ENCODE measurements at regions not wholly inside any gene's neighbourhood (a gene's known extent, or its start where the extent isn't known, plus 50 kb on each side); places are given as distances from the start of the nearest gene placed in this dataset.

DNA sequence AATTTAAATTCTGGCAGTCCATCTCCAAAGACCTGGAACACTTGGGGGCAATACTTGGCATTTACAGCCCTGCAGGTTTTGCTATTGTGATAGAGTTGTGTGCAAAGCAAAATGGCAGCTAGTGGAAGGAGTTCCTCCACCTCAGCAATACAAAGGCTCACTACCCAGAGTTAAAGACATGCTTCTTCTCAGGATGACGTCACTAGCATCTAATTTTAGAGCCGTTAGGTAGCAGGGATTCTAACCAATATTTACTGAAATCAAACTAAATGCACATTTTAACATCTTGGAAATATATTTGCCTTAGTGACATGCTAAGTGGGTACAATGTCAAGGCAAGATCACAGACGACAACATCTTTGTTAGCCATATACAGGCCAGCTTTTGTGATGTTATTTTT lies 261.6 kb downstream of the MAN2A1 start:
- TF ChIP-seq POLR2A (IDR thresholded peaks at IDR 0.05), result no peak
- TF ChIP-seq, protein P1, sequence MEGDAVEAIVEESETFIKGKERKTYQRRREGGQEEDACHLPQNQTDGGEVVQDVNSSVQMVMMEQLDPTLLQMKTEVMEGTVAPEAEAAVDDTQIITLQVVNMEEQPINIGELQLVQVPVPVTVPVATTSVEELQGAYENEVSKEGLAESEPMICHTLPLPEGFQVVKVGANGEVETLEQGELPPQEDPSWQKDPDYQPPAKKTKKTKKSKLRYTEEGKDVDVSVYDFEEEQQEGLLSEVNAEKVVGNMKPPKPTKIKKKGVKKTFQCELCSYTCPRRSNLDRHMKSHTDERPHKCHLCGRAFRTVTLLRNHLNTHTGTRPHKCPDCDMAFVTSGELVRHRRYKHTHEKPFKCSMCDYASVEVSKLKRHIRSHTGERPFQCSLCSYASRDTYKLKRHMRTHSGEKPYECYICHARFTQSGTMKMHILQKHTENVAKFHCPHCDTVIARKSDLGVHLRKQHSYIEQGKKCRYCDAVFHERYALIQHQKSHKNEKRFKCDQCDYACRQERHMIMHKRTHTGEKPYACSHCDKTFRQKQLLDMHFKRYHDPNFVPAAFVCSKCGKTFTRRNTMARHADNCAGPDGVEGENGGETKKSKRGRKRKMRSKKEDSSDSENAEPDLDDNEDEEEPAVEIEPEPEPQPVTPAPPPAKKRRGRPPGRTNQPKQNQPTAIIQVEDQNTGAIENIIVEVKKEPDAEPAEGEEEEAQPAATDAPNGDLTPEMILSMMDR (IDR thresholded peaks at IDR 0.05), result no peak
- TF ChIP-seq EP300 (IDR thresholded peaks at IDR 0.05), result no peak
